Calu3 (cell line): ENCODE measurements at regions not wholly inside any gene's neighbourhood (a gene's known extent, or its start where the extent isn't known, plus 50 kb on each side); places are given as distances from the start of the nearest gene placed in this dataset.

Experiments
- BruUV-seq: library from RNA; stranded (reverse); fragments of 400-500 nt; replicated peaks from 2 replicates; lab custom pipeline; 2021; lab: Mats Ljungman, UMichigan
- CTCF ChIA-PET: fragments of 300-600 bp; sonication (Branson Sonifier 250); formaldehyde crosslinking; loops from one replicate; lab custom pipeline; 2022; ENCODE audit warnings: antibody characterized with exemption; lab: Charles Lee
- DNase-seq: peaks from one replicate; pipeline ENCODE4 v3.0.0; 2022
- H3K27ac Mint-ChIP-seq: one replicate; pipeline ENCODE4 v1.8.0; 2022; ENCODE audit warnings: mixed read lengths; ENCODE audit not compliant: unreplicated experiment
- H3K27me3 Mint-ChIP-seq: one replicate; pipeline ENCODE4 v1.8.0; 2022; ENCODE audit warnings: mixed read lengths; ENCODE audit not compliant: unreplicated experiment
- H3K36me3 Mint-ChIP-seq: one replicate; pipeline ENCODE4 v1.8.0; 2022; ENCODE audit warnings: mild to moderate bottlenecking, moderate library complexity, mixed read lengths; ENCODE audit not compliant: insufficient read depth, unreplicated experiment
- H3K4me1 Mint-ChIP-seq: one replicate; pipeline ENCODE4 v1.8.0; 2022; ENCODE audit warnings: mild to moderate bottlenecking, low read depth, mixed read lengths; ENCODE audit not compliant: unreplicated experiment
- H3K4me3 Mint-ChIP-seq: one replicate; pipeline ENCODE4 v1.8.0; 2022; ENCODE audit warnings: mild to moderate bottlenecking, low read depth, moderate library complexity, mixed read lengths; ENCODE audit not compliant: unreplicated experiment
- H3K9me3 Mint-ChIP-seq: one replicate; pipeline ENCODE4 v1.8.0; 2022; ENCODE audit warnings: low read depth, mixed read lengths; ENCODE audit not compliant: unreplicated experiment
- CTCF ChIP-seq: fragments of 200-600 bp; IDR thresholded peaks from one replicate; pipeline ENCODE4 v1.8.0; 2022; ENCODE audit warnings: antibody characterized with exemption; ENCODE audit not compliant: unreplicated experiment
- intact Hi-C: fragments of 100-400 bp; cut with micrococcal nuclease; formaldehyde crosslinking; loops from one replicate; pipeline ENCODE4 v1.10.0; 2022; ENCODE audit not compliant: unreplicated experiment

GRCh38 chr16:66277311-66278070, 89.0 kb upstream of the CDH5 start:
- intact Hi-C loops, result loop anchor here (10.0 kb wide), 1 partner anchor 1163 kb away; no protein-coding TSS in a partner anchor
- H3K27ac Mint-ChIP-seq, result peak overlapping the region; percentile 76

GRCh38 chr16:66275775-66276428, 90.6 kb upstream of the CDH5 start:
- Mint-ChIP-seq H3K4me1 (peaks cover 57% of the 10 kb centered on the region), H3K36me3 (peaks cover 15% of the 10 kb centered on the region), H3K27ac (no peak overlapping the region), H3K4me3 (no peak overlapping the region), H3K9me3 (no peaks in the 10 kb centered on the region), H3K27me3 (peaks cover 16% of the 10 kb centered on the region)
- TF ChIP-seq CTCF, result peak; percentile 79
- DNase-seq, result peak; percentile 84
- CTCF ChIA-PET, result interaction anchor here (0.6 to 1.1 kb wide), 4 partner anchors 39 to 133 kb away, joined by 3 to 9 read pairs (median 5); no protein-coding TSS in a partner anchor
- intact Hi-C loops, result loop anchor here (10.0 kb wide), 1 partner anchor 1161 kb away; no protein-coding TSS in a partner anchor
- no TSS peak for BruUV-seq

More at GRCh38 chr16:66277311-66278070, 89.0 kb upstream of the CDH5 start:
- H3K27me3 Mint-ChIP-seq, result peaks cover 7% of the 10 kb centered on the region
- peaks cover 52% of the 10 kb centered on the region for H3K4me1 Mint-ChIP-seq
- DNase-seq, result no peak
- H3K36me3 Mint-ChIP-seq, result peaks cover 13% of the 10 kb centered on the region
- TF ChIP-seq CTCF, result no peak
- CTCF ChIA-PET, result interaction anchor here (0.5 to 2.7 kb wide), 5 partner anchors 35 to 375 kb away, joined by 3 to 26 read pairs (median 7); no protein-coding TSS in a partner anchor
- no TSS peak for BruUV-seq
- peak overlapping the region; percentile 34 for H3K4me3 Mint-ChIP-seq
- H3K9me3 Mint-ChIP-seq, result no peaks in the 10 kb centered on the region

- no TSS peak for BruUV-seq
- no peak for DNase-seq
- TF ChIP-seq CTCF, result peak; percentile 42
- H3K36me3 Mint-ChIP-seq, result peaks cover 15% of the 10 kb centered on the region
- H3K9me3 Mint-ChIP-seq, result no peaks in the 10 kb centered on the region
- H3K4me3 Mint-ChIP-seq, result no peak overlapping the region
- H3K27me3 Mint-ChIP-seq, result peaks cover 27% of the 10 kb centered on the region
- no peak overlapping the region for H3K27ac Mint-ChIP-seq
- intact Hi-C loops, result loop anchor here (1.0 to 10.0 kb wide), 3 partner anchors 41 to 1160 kb away; no protein-coding TSS in a partner anchor
- peaks cover 56% of the 10 kb centered on the region for H3K4me1 Mint-ChIP-seq
- CTCF ChIA-PET, result no interaction called here
Observed at GRCh38 chr16:66274335-66275110, 92.0 kb upstream of the CDH5 start.
